ENCODE measurements at regions not wholly inside any gene's neighbourhood (a gene's known extent, or its start where the extent isn't known, plus 50 kb on each side); places are given as distances from the start of the nearest gene placed in this dataset.

GRCh38 chr3:164209363-164209762 is 868.9 kb downstream of the SI start:
- Histone ChIP-seq H3K4me1 (no peaks in the 10 kb centered on the region), H3K4me3 (no peak overlapping the region), H3K9me3 (no peaks in the 10 kb centered on the region), H3K36me3 (replicated peaks in 1 of 2; ENCODE audit: insufficient read depth in 1 of 2, low read depth in 2 of 2) (no peaks in the 10 kb centered on the region), H3K27me3 (no peaks in the 10 kb centered on the region), H3K27ac (no peak overlapping the region)
- intact Hi-C loops (cut with DNase I), result no loop called here
- TF ChIP-seq POLR2A (IDR thresholded peaks at IDR 0.05) (no peak), CTCF (IDR thresholded peaks at IDR 0.05) (no peak)
- ATAC-seq, result no peak
- DNase-seq, result no peak
- WGBS, 2 donors, result 79 to 100% methylated on average over 1 of the region's 1 CpG

- Histone ChIP-seq H3K4me3 (no peak overlapping the region), H3K9me3 (no peaks in the 10 kb centered on the region), H3K4me1 (no peaks in the 10 kb centered on the region), H3K36me3 (replicated peaks in 1 of 2; ENCODE audit: insufficient read depth in 1 of 2, low read depth in 2 of 2) (no peaks in the 10 kb centered on the region), H3K27ac (no peak overlapping the region), H3K27me3 (no peaks in the 10 kb centered on the region)
- 86 to 90% methylated on average over 2 of the region's 2 CpGs for WGBS, 2 donors
- ATAC-seq (no peak), DNase-seq (no peak)
- TF ChIP-seq POLR2A (IDR thresholded peaks at IDR 0.05) (no peak), CTCF (IDR thresholded peaks at IDR 0.05) (no peak)
- intact Hi-C loops (cut with DNase I), result no loop called here
Measured at GRCh38 chr3:164208821-164209220, 869.5 kb downstream of the SI start.

- Histone ChIP-seq H3K4me1 (no peaks in the 10 kb centered on the region), H3K27me3 (no peaks in the 10 kb centered on the region), H3K4me3 (no peak overlapping the region), H3K9me3 (no peaks in the 10 kb centered on the region), H3K27ac (no peak overlapping the region), H3K36me3 (replicated peaks in 1 of 2; ENCODE audit: insufficient read depth in 1 of 2, low read depth in 2 of 2) (no peaks in the 10 kb centered on the region)
- intact Hi-C loops (cut with DNase I), result no loop called here
- no peak for TF ChIP-seq CTCF (IDR thresholded peaks at IDR 0.05)
- ATAC-seq (no peak), DNase-seq (no peak)
- WGBS, 2 donors, result 70 to 81% methylated on average over 2 of the region's 2 CpGs
Measured at GRCh38 chr3:164208048-164208447, 870.2 kb downstream of the SI start.

- DNase-seq (no peak), ATAC-seq (no peak)
- Histone ChIP-seq H3K36me3 (replicated peaks in 1 of 2; ENCODE audit: insufficient read depth in 1 of 2, low read depth in 2 of 2) (no peaks in the 10 kb centered on the region), H3K4me3 (no peak overlapping the region), H3K27me3 (no peaks in the 10 kb centered on the region), H3K9me3 (no peaks in the 10 kb centered on the region), H3K4me1 (peaks cover 5% of the 10 kb centered on the region), H3K27ac (no peak overlapping the region)
- WGBS, 2 donors, result 9 to 12% methylated on average over 1 of the region's 1 CpG
- TF ChIP-seq POLR2A (IDR thresholded peaks at IDR 0.05) (no peak), CTCF (IDR thresholded peaks at IDR 0.05) (no peak)
- intact Hi-C loops (cut with DNase I), result no loop called here
Measured at GRCh38 chr3:164200053-164200823, 878.1 kb downstream of the SI start.

- Histone ChIP-seq H3K36me3 (replicated peaks in 1 of 2; ENCODE audit: insufficient read depth in 1 of 2, low read depth in 2 of 2) (no peaks in the 10 kb centered on the region), H3K9me3 (no peaks in the 10 kb centered on the region), H3K27ac (no peak overlapping the region), H3K27me3 (no peaks in the 10 kb centered on the region), H3K4me1 (no peaks in the 10 kb centered on the region), H3K4me3 (no peak overlapping the region)
- intact Hi-C loops (cut with DNase I), result no loop called here
- DNase-seq (no peak), ATAC-seq (no peak)
- 90 to 93% methylated on average over 2 of the region's 2 CpGs for WGBS, 2 donors
- TF ChIP-seq CTCF (IDR thresholded peaks at IDR 0.05), result no peak
- no peak for TF ChIP-seq POLR2A (IDR thresholded peaks at IDR 0.05)
Measured at GRCh38 chr3:164196477-164196876, 881.8 kb downstream of the SI start.
